ENCODE measurements at regions not wholly inside any gene's neighbourhood (a gene's known extent, or its start where the extent isn't known, plus 50 kb on each side); places are given as distances from the start of the nearest gene placed in this dataset.
"Not testable (repeated sequence)": the region's sequence is repeated elsewhere in the genome, so short reads cannot be mapped to it uniquely, and the experiment has no call there.

- no peak for DNase-seq
Observed at GRCh38 chr13:79997244-79997643, 343.7 kb downstream of the SPRY2 start.

- peak in 4 of 58 donors; percentile 6 to 42 (median 23) for DNase-seq
Observed at GRCh38 chr13:79995334-79995733, 345.6 kb downstream of the SPRY2 start.

- DNase-seq = no peak
Observed at GRCh38 chr13:79992111-79992510, 348.8 kb downstream of the SPRY2 start.

GRCh38 chr13:79990048-79990447, 350.9 kb downstream of the SPRY2 start:
- no peak for DNase-seq

- no peak for DNase-seq
Observed at GRCh38 chr13:79989217-79989661, 351.7 kb downstream of the SPRY2 start.

GRCh38 chr13:79988573-79988972, 352.4 kb downstream of the SPRY2 start:
- no peak for DNase-seq

GRCh38 chr13:79987761-79988160, 353.2 kb downstream of the SPRY2 start:
- no peak for DNase-seq

- no peak for DNase-seq
Observed at GRCh38 chr13:79987323-79987722, 353.6 kb downstream of the SPRY2 start.

- no peak for DNase-seq
Observed at GRCh38 chr13:79986890-79987289, 354.0 kb downstream of the SPRY2 start.

- DNase-seq = not testable (repeated sequence)
Observed at GRCh38 chr13:79974935-79975650, 365.8 kb downstream of the SPRY2 start.

GRCh38 chr13:79973533-79973963, 367.4 kb downstream of the SPRY2 start:
- DNase-seq = no peak

- no peak for DNase-seq
Observed at GRCh38 chr13:79972066-79972569, 368.8 kb downstream of the SPRY2 start.

- DNase-seq = no peak
Observed at GRCh38 chr13:79966493-79966895, 374.4 kb downstream of the SPRY2 start.

- DNase-seq = no peak
Observed at GRCh38 chr13:79966059-79966458, 374.9 kb downstream of the SPRY2 start.

GRCh38 chr13:79946556-79946955, 394.4 kb downstream of the SPRY2 start:
- no peak for DNase-seq

GRCh38 chr13:79943346-79944023, 397.4 kb downstream of the SPRY2 start:
- DNase-seq = no peak

- no peak for DNase-seq
Observed at GRCh38 chr13:79941752-79942151, 399.2 kb downstream of the SPRY2 start.

GRCh38 chr13:79939689-79940088, 401.2 kb downstream of the SPRY2 start:
- peak in 1 of 58 donors; percentile 2 for DNase-seq

- peak in 48 of 58 donors; percentile 0 to 74 (median 22) for DNase-seq
Observed at GRCh38 chr13:79937771-79938216, 403.1 kb downstream of the SPRY2 start.

GRCh38 chr13:79937311-79937710, 403.6 kb downstream of the SPRY2 start:
- DNase-seq = no peak

GRCh38 chr13:79936368-79937136, 404.4 kb downstream of the SPRY2 start:
- peak in 56 of 58 donors; percentile 6 to 95 (median 74) for DNase-seq

GRCh38 chr13:79935121-79935520, 405.8 kb downstream of the SPRY2 start:
- DNase-seq = no peak
